ENCODE measurements at regions not wholly inside any gene's neighbourhood (a gene's known extent, or its start where the extent isn't known, plus 50 kb on each side); places are given as distances from the start of the nearest gene placed in this dataset.

DNA sequence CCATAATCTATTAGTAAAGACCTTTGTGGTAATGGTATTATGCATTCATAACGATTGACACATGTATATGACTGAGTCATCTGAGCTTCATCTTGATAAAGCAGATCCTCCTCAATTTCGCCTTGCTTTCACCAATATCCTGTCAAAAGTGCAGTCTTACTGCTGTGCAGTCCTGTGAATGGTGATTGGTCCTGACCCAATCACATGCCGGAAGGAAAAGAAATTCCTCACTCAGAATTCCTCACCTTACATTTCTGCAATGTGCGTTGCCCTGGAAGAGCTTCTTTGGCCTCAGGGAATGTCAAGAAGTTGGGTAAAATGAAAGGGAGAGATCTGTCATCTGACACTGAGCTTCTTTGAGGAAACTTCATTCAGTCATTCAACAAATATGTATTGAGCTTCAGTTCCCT lies 121.0 kb upstream of the TSPAN2 start:
- no peak overlapping the region for H3K4me3 ChIP-seq (replicated peaks in 1 of 2; ENCODE audit: low read depth in 2 of 2, low read length in 2 of 2)
- DNase-seq (ENCODE audit: low read depth in 2 of 2), result peak in 1 of 2 donors; percentile 19
- TF ChIP-seq CTCF (IDR thresholded peaks at IDR 0.05; ENCODE audit: low read depth, low read length), result no peak

DNA sequence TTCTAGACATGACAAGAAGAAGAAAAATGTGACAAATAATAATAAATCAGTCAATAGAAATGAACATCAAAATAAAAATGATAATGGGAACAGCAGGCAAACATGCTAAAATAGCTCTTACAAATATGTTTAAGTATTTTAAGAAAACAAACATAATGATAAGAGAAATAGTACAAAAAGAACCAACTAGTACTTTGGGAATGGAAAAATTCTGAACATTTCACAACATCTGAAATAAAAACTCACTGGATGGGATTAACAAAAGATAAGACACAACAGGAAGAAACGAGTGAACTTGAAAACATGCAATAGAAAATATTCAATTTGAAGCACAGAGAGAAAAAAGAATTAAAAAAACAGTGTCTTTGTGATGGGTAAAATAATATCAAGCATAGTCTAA lies 115.2 kb upstream of the TSPAN2 start:
- DNase-seq (ENCODE audit: low read depth in 2 of 2), result peak in 1 of 2 donors; percentile 57
- H3K4me3 ChIP-seq (replicated peaks in 1 of 2; ENCODE audit: low read depth in 2 of 2, low read length in 2 of 2), result no peak overlapping the region
- no peak for TF ChIP-seq CTCF (IDR thresholded peaks at IDR 0.05; ENCODE audit: low read depth, low read length)

DNA sequence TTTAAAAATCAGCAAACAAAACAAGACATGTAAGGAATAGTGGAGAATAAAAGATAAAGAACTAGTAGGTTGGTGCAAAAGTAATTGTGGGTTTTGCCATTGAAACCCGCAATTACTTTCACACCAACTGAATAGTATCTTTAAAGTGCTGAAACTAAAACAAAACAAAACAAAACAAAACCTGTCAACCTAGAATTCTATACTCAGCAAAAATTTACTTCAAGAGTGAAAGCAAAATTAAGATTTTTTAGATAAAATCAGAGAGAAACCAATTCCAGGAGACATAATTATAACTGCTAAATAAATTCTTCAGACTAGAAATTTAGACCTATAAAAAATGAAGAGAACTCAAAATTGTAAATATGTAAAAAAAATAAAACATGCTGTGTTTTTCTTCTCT lies 114.0 kb upstream of the TSPAN2 start:
- DNase-seq (ENCODE audit: low read depth in 2 of 2), result no peak
- TF ChIP-seq CTCF (IDR thresholded peaks at IDR 0.05; ENCODE audit: low read depth, low read length), result no peak
- no peak overlapping the region for H3K4me3 ChIP-seq (replicated peaks in 1 of 2; ENCODE audit: low read depth in 2 of 2, low read length in 2 of 2)

GRCh38 chr1:115201598-115201997 lies 112.3 kb upstream of the TSPAN2 start:
- no peak overlapping the region for H3K4me3 ChIP-seq (replicated peaks in 1 of 2; ENCODE audit: low read depth in 2 of 2, low read length in 2 of 2)
- DNase-seq (ENCODE audit: low read depth in 2 of 2), result no peak
- TF ChIP-seq CTCF (IDR thresholded peaks at IDR 0.05; ENCODE audit: low read depth, low read length), result no peak

GRCh38 chr1:115199416-115200132 lies 110.3 kb upstream of the TSPAN2 start:
- no peak overlapping the region for H3K4me3 ChIP-seq (replicated peaks in 1 of 2; ENCODE audit: low read depth in 2 of 2, low read length in 2 of 2)
- no peak for TF ChIP-seq CTCF (IDR thresholded peaks at IDR 0.05; ENCODE audit: low read depth, low read length)
- DNase-seq (ENCODE audit: low read depth in 2 of 2), result peak in 1 of 2 donors; percentile 48

DNA sequence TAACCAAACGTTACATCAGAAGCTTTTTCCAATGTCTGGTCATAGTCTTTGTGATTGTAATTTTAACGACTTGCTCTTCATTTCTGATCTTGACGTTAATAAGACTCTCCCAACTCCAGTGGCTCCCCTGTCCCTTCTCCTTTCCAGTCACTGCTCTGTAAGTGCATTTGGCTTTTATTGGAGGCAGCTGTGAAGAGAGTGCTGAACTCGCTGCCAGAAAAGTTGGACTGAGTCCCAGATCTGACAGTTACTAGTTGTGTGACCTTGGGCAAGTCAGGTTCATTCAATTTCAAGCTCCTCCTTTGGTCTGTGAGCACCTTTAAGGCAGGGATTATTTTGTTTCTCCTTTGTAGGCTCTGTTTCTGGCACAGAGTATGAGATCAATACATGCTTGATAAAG lies 109.6 kb upstream of the TSPAN2 start:
- no peak overlapping the region for H3K4me3 ChIP-seq (replicated peaks in 1 of 2; ENCODE audit: low read depth in 2 of 2, low read length in 2 of 2)
- DNase-seq (ENCODE audit: low read depth in 2 of 2), result peak; percentile 34 to 67
- no peak for TF ChIP-seq CTCF (IDR thresholded peaks at IDR 0.05; ENCODE audit: low read depth, low read length)

- no peak for DNase-seq (ENCODE audit: low read depth in 2 of 2)
- H3K4me3 ChIP-seq (replicated peaks in 1 of 2; ENCODE audit: low read depth in 2 of 2, low read length in 2 of 2), result no peak overlapping the region
- no peak for TF ChIP-seq CTCF (IDR thresholded peaks at IDR 0.05; ENCODE audit: low read depth, low read length)
Observed at GRCh38 chr1:115196296-115196695, 107.0 kb upstream of the TSPAN2 start.
